ENCODE measurements at regions not wholly inside any gene's neighbourhood (a gene's known extent, or its start where the extent isn't known, plus 50 kb on each side); places are given as distances from the start of the nearest gene placed in this dataset.

GRCh38 chr11:45489281-45489905 lies 176.0 kb downstream of the CHST1 start:
- Histone ChIP-seq H3K27ac (ENCODE audit: low read depth, low read length) (no peak overlapping the region), H3K4me3 (ENCODE audit: low read depth, low read length) (no peak overlapping the region), H3K27me3 (ENCODE audit: control insufficient read depth, insufficient read depth, low read length) (peaks cover 2% of the 10 kb centered on the region), H3K9me3 (ENCODE audit: control insufficient read depth, insufficient read depth, low read length) (no peaks in the 10 kb centered on the region)
- no peak for TF ChIP-seq CTCF (IDR thresholded peaks at IDR 0.05; ENCODE audit: low read depth, low read length)
- ChIA-PET POLR2A (no interaction called here), CTCF (no interaction called here)
- DNase-seq (ENCODE audit: low read depth, low spot score): no peak

- TF ChIP-seq CTCF (IDR thresholded peaks at IDR 0.05; ENCODE audit: low read depth, low read length): no peak
- Histone ChIP-seq H3K27ac (ENCODE audit: low read depth, low read length) (no peak overlapping the region), H3K9me3 (ENCODE audit: control insufficient read depth, insufficient read depth, low read length) (no peaks in the 10 kb centered on the region), H3K27me3 (ENCODE audit: control insufficient read depth, insufficient read depth, low read length) (peaks cover 5% of the 10 kb centered on the region), H3K4me3 (ENCODE audit: low read depth, low read length) (no peak overlapping the region)
- POLR2A ChIA-PET: no interaction called here
- CTCF ChIA-PET: no interaction called here
- no peak for DNase-seq (ENCODE audit: low read depth, low spot score)
Observed at GRCh38 chr11:45486461-45486860, 179.0 kb downstream of the CHST1 start.

- Histone ChIP-seq H3K27ac (ENCODE audit: low read depth, low read length) (no peak overlapping the region), H3K4me3 (ENCODE audit: low read depth, low read length) (no peak overlapping the region), H3K27me3 (ENCODE audit: control insufficient read depth, insufficient read depth, low read length) (peaks cover 7% of the 10 kb centered on the region), H3K9me3 (ENCODE audit: control insufficient read depth, insufficient read depth, low read length) (no peaks in the 10 kb centered on the region)
- ChIA-PET CTCF (no interaction called here), POLR2A (no interaction called here)
- no peak for TF ChIP-seq CTCF (IDR thresholded peaks at IDR 0.05; ENCODE audit: low read depth, low read length)
- DNase-seq (ENCODE audit: low read depth, low spot score): no peak
Observed at GRCh38 chr11:45485070-45485707, 180.2 kb downstream of the CHST1 start.

GRCh38 chr11:45484326-45484883 lies 181.0 kb downstream of the CHST1 start:
- no peaks in the 10 kb centered on the region for H3K9me3 ChIP-seq (ENCODE audit: control insufficient read depth, insufficient read depth, low read length)
- H3K27me3 ChIP-seq (ENCODE audit: control insufficient read depth, insufficient read depth, low read length): peaks cover 7% of the 10 kb centered on the region
- TF ChIP-seq CTCF (IDR thresholded peaks at IDR 0.05; ENCODE audit: low read depth, low read length): no peak
- H3K4me3 ChIP-seq (ENCODE audit: low read depth, low read length): no peak overlapping the region
- no peak for DNase-seq (ENCODE audit: low read depth, low spot score)
- ChIA-PET CTCF (no interaction called here), POLR2A (no interaction called here)
- no peak overlapping the region for H3K27ac ChIP-seq (ENCODE audit: low read depth, low read length)

GRCh38 chr11:45483416-45483815 lies 182.0 kb downstream of the CHST1 start:
- Histone ChIP-seq H3K27me3 (ENCODE audit: control insufficient read depth, insufficient read depth, low read length) (peaks cover 7% of the 10 kb centered on the region), H3K27ac (ENCODE audit: low read depth, low read length) (no peak overlapping the region), H3K4me3 (ENCODE audit: low read depth, low read length) (no peak overlapping the region), H3K9me3 (ENCODE audit: control insufficient read depth, insufficient read depth, low read length) (no peaks in the 10 kb centered on the region)
- CTCF ChIA-PET: no interaction called here
- POLR2A ChIA-PET: no interaction called here
- TF ChIP-seq CTCF (IDR thresholded peaks at IDR 0.05; ENCODE audit: low read depth, low read length): no peak
- DNase-seq (ENCODE audit: low read depth, low spot score): no peak
